GM23338 (cell line): ENCODE measurements at regions not wholly inside any gene's neighbourhood (a gene's known extent, or its start where the extent isn't known, plus 50 kb on each side); places are given as distances from the start of the nearest gene placed in this dataset.

Experiments
- ATAC-seq: fragments of 200-7000 bp; cut with Tn5 transposase; 3 replicates; pipeline ENCODE4 v1.9.1; 2020
- DNase-seq: peaks from one replicate; pipeline ENCODE4 v3.0.0-alpha.2; 2015; ENCODE audit warnings: low spot score
- H2AFZ ChIP-seq: fragments of 200-600 bp; sonication (generic); 2 replicates; pipeline ENCODE4 v1.8.0; 2016; ENCODE audit warnings: antibody characterized with exemption, mild to moderate bottlenecking, moderate library complexity
- H3F3A ChIP-seq: fragments of 200-600 bp; sonication (generic); replicated peaks from 2 replicates; pipeline ENCODE4 v1.8.0; 2017; ENCODE audit warnings: antibody characterized with exemption, mixed run types, low read depth
- H3K27ac ChIP-seq: fragments of 200-600 bp; sonication (generic); 2 replicates; pipeline ENCODE4 v1.6.1; 2016; ENCODE audit warnings: low read depth
- H3K27me3 ChIP-seq: fragments of 200-600 bp; sonication (generic); 2 replicates; pipeline ENCODE4 v1.8.0; 2016; ENCODE audit warnings: mild to moderate bottlenecking, mixed run types, moderate library complexity; ENCODE audit not compliant: insufficient read depth
- H3K36me3 ChIP-seq: fragments of 200-600 bp; sonication (generic); 2 replicates; pipeline ENCODE4 v1.8.0; 2016; ENCODE audit warnings: mild to moderate bottlenecking; ENCODE audit not compliant: insufficient read depth
- H3K4me1 ChIP-seq: fragments of 200-600 bp; sonication (generic); 2 replicates; pipeline ENCODE4 v1.8.0; 2016; ENCODE audit warnings: mild to moderate bottlenecking, moderate library complexity; ENCODE audit not compliant: insufficient read depth
- H3K4me2 ChIP-seq: fragments of 200-600 bp; sonication (generic); 2 replicates; pipeline ENCODE4 v1.7.1; 2017; ENCODE audit warnings: mixed run types
- H3K4me3 ChIP-seq: fragments of 200-600 bp; sonication (generic); 2 replicates; pipeline ENCODE4 v1.6.1; 2016; ENCODE audit warnings: mixed run types
- H3K79me2 ChIP-seq: fragments of 200-600 bp; sonication (generic); replicated peaks from 2 replicates; pipeline ENCODE4 v1.8.0; 2017; ENCODE audit warnings: mild to moderate bottlenecking; ENCODE audit not compliant: insufficient read depth
- H3K9me2 ChIP-seq: fragments of 200-600 bp; sonication (generic); 2 replicates; pipeline ENCODE4 v1.8.0; 2017; ENCODE audit not compliant: insufficient read depth
- H4K20me1 ChIP-seq: fragments of 200-600 bp; sonication (generic); replicated peaks from 2 replicates; pipeline ENCODE4 v1.8.0; 2017; ENCODE audit warnings: mild to moderate bottlenecking; ENCODE audit not compliant: insufficient read depth
- H3K27ac Mint-ChIP-seq: 2 replicates; pipeline ENCODE4 v1.8.0; 2020; ENCODE audit warnings: inconsistent platforms, mild to moderate bottlenecking, moderate library complexity, mixed read lengths
- H3K27me3 Mint-ChIP-seq: 3 replicates; pipeline ENCODE4 v1.8.0; 2022; ENCODE audit warnings: low read depth, mild to moderate bottlenecking, moderate library complexity, mixed read lengths, inconsistent platforms; ENCODE audit not compliant: insufficient read depth, poor library complexity
- H3K36me3 Mint-ChIP-seq: 3 replicates; pipeline ENCODE4 v1.8.0; 2021; ENCODE audit warnings: low read depth, mild to moderate bottlenecking, inconsistent platforms, moderate library complexity, mixed read lengths
- H3K4me1 Mint-ChIP-seq: 3 replicates; pipeline ENCODE4 v1.8.0; 2020; ENCODE audit warnings: mild to moderate bottlenecking, inconsistent platforms, mixed read lengths
- H3K4me3 Mint-ChIP-seq: 3 replicates; pipeline ENCODE4 v1.8.0; 2021; ENCODE audit warnings: moderate library complexity, mild to moderate bottlenecking, inconsistent platforms, mixed read lengths
- H3K9me3 Mint-ChIP-seq: 3 replicates; pipeline ENCODE4 v1.8.0; 2020; ENCODE audit warnings: moderate library complexity, mild to moderate bottlenecking, inconsistent platforms, mixed read lengths
- EZH2 ChIP-seq: fragments of 200-600 bp; sonication (generic); IDR thresholded peaks from one replicate; pipeline ENCODE4 v1.8.0; 2017; ENCODE audit warnings: antibody characterized with exemption, mild to moderate bottlenecking, low read depth; ENCODE audit not compliant: unreplicated experiment
- POLR2AphosphoS5 ChIP-seq: IDR thresholded peaks from 2 replicates; pipeline ENCODE4 v1.6.1; 2016; ENCODE audit warnings: antibody characterized with exemption, low read depth
- ZNF331 ChIP-seq: fragments of 250-450 bp; sonication (Bioruptor Pico); IDR thresholded peaks from 2 replicates; pipeline ENCODE4 v1.5.0; 2020; ENCODE audit warnings: low read depth, mild to moderate bottlenecking, moderate library complexity
- TF ChIP-seq, protein P1 (sequence below): fragments of 250-450 bp; sonication (Bioruptor Pico); IDR thresholded peaks from 2 replicates; pipeline ENCODE4 v1.5.0; 2020; ENCODE audit warnings: mild to moderate bottlenecking, moderate library complexity
- TF ChIP-seq, protein P2 (sequence below), 2 experiments: fragments of 200-600 bp in 1 of 2; sonication (generic) in 1 of 2; conservative IDR thresholded peaks; 2 replicates each; pipeline versions ENCODE4 v1.5.1 to v1.6.1; 2016 to 2017; ENCODE audit warnings: antibody characterized with exemption in 2 of 2, low read depth in 2 of 2, mild to moderate bottlenecking in 2 of 2, moderate library complexity in 1 of 2

DNA sequence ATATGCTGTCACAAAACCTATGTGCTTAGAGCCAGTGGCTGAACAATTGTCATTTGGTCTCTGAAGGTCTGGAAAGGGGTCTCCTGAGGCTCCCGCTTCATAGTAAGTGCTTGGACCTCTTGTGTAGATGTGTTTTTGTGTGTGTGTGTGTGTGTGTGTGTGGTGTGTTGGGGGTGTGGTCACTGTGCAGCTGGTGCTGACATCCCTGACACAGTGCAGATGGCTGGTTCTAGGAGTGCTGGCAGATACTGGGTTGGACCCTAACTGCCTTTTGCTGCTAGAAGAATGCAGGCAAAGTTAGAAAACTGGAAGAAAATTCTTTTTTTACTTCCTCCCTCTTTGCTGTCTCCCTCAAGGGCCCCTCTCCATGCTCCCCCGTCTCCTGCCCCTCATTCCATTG is 1872.6 kb downstream of the ARAP2 start:
- Histone ChIP-seq H3F3A (no peaks in the 10 kb centered on the region), H3K27me3 (no peaks in the 10 kb centered on the region), H3K9me2 (no peaks in the 10 kb centered on the region), H2AFZ (no peak overlapping the region), H3K4me3 (no peak overlapping the region), H3K4me1 (no peaks in the 10 kb centered on the region), H3K27ac (no peak overlapping the region), H3K79me2 (no peaks in the 10 kb centered on the region), H3K4me2 (no peak overlapping the region), H4K20me1 (no peaks in the 10 kb centered on the region), H3K36me3 (no peaks in the 10 kb centered on the region)
- Mint-ChIP-seq H3K36me3 (no peaks in the 10 kb centered on the region), H3K27ac (no peak overlapping the region), H3K4me1 (no peaks in the 10 kb centered on the region), H3K9me3 (no peaks in the 10 kb centered on the region), H3K4me3 (no peak overlapping the region), H3K27me3 (no peaks in the 10 kb centered on the region)
- no peak for TF ChIP-seq EZH2
- TF ChIP-seq, protein P1, sequence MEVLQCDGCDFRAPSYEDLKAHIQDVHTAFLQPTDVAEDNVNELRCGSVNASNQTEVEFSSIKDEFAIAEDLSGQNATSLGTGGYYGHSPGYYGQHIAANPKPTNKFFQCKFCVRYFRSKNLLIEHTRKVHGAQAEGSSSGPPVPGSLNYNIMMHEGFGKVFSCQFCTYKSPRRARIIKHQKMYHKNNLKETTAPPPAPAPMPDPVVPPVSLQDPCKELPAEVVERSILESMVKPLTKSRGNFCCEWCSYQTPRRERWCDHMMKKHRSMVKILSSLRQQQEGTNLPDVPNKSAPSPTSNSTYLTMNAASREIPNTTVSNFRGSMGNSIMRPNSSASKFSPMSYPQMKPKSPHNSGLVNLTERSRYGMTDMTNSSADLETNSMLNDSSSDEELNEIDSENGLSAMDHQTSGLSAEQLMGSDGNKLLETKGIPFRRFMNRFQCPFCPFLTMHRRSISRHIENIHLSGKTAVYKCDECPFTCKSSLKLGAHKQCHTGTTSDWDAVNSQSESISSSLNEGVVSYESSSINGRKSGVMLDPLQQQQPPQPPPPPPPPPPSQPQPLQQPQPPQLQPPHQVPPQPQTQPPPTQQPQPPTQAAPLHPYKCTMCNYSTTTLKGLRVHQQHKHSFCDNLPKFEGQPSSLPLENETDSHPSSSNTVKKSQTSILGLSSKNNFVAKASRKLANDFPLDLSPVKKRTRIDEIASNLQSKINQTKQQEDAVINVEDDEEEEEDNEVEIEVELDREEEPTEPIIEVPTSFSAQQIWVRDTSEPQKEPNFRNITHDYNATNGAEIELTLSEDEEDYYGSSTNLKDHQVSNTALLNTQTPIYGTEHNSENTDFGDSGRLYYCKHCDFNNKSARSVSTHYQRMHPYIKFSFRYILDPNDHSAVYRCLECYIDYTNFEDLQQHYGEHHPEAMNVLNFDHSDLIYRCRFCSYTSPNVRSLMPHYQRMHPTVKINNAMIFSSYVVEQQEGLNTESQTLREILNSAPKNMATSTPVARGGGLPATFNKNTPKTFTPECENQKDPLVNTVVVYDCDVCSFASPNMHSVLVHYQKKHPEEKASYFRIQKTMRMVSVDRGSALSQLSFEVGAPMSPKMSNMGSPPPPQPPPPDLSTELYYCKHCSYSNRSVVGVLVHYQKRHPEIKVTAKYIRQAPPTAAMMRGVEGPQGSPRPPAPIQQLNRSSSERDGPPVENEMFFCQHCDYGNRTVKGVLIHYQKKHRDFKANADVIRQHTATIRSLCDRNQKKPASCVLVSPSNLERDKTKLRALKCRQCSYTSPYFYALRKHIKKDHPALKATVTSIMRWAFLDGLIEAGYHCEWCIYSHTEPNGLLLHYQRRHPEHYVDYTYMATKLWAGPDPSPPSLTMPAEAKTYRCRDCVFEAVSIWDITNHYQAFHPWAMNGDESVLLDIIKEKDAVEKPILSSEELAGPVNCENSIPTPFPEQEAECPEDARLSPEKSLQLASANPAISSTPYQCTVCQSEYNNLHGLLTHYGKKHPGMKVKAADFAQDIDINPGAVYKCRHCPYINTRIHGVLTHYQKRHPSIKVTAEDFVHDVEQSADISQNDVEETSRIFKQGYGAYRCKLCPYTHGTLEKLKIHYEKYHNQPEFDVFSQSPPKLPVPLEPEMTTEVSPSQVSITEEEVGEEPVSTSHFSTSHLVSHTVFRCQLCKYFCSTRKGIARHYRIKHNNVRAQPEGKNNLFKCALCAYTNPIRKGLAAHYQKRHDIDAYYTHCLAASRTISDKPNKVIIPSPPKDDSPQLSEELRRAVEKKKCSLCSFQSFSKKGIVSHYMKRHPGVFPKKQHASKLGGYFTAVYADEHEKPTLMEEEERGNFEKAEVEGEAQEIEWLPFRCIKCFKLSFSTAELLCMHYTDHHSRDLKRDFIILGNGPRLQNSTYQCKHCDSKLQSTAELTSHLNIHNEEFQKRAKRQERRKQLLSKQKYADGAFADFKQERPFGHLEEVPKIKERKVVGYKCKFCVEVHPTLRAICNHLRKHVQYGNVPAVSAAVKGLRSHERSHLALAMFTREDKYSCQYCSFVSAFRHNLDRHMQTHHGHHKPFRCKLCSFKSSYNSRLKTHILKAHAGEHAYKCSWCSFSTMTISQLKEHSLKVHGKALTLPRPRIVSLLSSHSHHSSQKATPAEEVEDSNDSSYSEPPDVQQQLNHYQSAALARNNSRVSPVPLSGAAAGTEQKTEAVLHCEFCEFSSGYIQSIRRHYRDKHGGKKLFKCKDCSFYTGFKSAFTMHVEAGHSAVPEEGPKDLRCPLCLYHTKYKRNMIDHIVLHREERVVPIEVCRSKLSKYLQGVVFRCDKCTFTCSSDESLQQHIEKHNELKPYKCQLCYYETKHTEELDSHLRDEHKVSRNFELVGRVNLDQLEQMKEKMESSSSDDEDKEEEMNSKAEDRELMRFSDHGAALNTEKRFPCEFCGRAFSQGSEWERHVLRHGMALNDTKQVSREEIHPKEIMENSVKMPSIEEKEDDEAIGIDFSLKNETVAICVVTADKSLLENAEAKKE (CRISPR knock-in tag) = no peak
- ATAC-seq = no peak
- no peak for DNase-seq

DNA sequence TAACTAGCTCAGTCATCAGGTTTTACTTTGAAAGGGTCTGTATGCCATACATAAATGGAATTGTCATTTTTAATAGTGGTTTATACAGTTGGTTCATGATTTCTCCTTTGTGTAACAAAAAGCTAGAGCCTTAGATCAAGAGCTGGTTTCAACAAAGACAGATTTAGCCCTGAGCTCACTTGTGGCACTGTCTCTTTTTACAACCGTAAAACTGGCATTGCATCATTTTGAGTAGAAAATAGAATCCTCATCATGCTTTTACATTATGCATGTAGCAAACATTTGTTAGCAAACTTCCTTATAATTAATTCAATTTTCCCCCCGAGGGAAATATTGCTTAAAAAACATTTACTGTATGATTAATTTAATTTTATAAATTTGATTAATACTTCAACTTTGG is 1871.5 kb downstream of the ARAP2 start:
- H3F3A ChIP-seq = no peaks in the 10 kb centered on the region
- no peak overlapping the region for H3K27ac ChIP-seq
- H3K4me2 ChIP-seq = no peak overlapping the region
- DNase-seq = no peak
- H4K20me1 ChIP-seq = no peaks in the 10 kb centered on the region
- H3K4me3 ChIP-seq = no peak overlapping the region
- no peak overlapping the region for H3K4me3 Mint-ChIP-seq
- H3K9me2 ChIP-seq = no peaks in the 10 kb centered on the region
- no peaks in the 10 kb centered on the region for H3K27me3 ChIP-seq
- no peaks in the 10 kb centered on the region for H3K4me1 Mint-ChIP-seq
- H2AFZ ChIP-seq = no peak overlapping the region
- no peaks in the 10 kb centered on the region for H3K9me3 Mint-ChIP-seq
- H3K36me3 Mint-ChIP-seq = no peaks in the 10 kb centered on the region
- no peak overlapping the region for H3K27ac Mint-ChIP-seq
- no peaks in the 10 kb centered on the region for H3K27me3 Mint-ChIP-seq
- no peak for ATAC-seq
- H3K4me1 ChIP-seq = no peaks in the 10 kb centered on the region
- H3K36me3 ChIP-seq = no peaks in the 10 kb centered on the region
- no peaks in the 10 kb centered on the region for H3K79me2 ChIP-seq
- TF ChIP-seq, protein P1 (CRISPR knock-in tag) = no peak
- TF ChIP-seq POLR2AphosphoS5 (no peak), ZNF331 (CRISPR knock-in tag) (no peak)
- TF ChIP-seq, protein P2, sequence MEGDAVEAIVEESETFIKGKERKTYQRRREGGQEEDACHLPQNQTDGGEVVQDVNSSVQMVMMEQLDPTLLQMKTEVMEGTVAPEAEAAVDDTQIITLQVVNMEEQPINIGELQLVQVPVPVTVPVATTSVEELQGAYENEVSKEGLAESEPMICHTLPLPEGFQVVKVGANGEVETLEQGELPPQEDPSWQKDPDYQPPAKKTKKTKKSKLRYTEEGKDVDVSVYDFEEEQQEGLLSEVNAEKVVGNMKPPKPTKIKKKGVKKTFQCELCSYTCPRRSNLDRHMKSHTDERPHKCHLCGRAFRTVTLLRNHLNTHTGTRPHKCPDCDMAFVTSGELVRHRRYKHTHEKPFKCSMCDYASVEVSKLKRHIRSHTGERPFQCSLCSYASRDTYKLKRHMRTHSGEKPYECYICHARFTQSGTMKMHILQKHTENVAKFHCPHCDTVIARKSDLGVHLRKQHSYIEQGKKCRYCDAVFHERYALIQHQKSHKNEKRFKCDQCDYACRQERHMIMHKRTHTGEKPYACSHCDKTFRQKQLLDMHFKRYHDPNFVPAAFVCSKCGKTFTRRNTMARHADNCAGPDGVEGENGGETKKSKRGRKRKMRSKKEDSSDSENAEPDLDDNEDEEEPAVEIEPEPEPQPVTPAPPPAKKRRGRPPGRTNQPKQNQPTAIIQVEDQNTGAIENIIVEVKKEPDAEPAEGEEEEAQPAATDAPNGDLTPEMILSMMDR (conservative IDR thresholded peaks at IDR 0.05; ENCODE audit: low read depth in 2 of 2) = no peak
